Fibroblast of villous mesenchyme (primary cell): ENCODE measurements at regions not wholly inside any gene's neighbourhood (a gene's known extent, or its start where the extent isn't known, plus 50 kb on each side); places are given as distances from the start of the nearest gene placed in this dataset.
"Not testable (repeated sequence)": the region's sequence is repeated elsewhere in the genome, so short reads cannot be mapped to it uniquely, and the experiment has no call there.

Source experiments
- DNase-seq: peaks from one replicate; pipeline ENCODE4 v3.0.0-alpha.2; 2010; ENCODE audit warnings: low read depth
- H3K4me3 ChIP-seq: 2 replicates; pipeline ENCODE4 v1.5.1; 2011; ENCODE audit warnings: low read depth, mild to moderate bottlenecking, low read length
- TF ChIP-seq, protein P1 (sequence below): IDR thresholded peaks from 2 replicates; pipeline ENCODE4 v1.5.1; 2012; ENCODE audit warnings: low read depth, mild to moderate bottlenecking, low read length; ENCODE audit not compliant: insufficient read depth

DNA sequence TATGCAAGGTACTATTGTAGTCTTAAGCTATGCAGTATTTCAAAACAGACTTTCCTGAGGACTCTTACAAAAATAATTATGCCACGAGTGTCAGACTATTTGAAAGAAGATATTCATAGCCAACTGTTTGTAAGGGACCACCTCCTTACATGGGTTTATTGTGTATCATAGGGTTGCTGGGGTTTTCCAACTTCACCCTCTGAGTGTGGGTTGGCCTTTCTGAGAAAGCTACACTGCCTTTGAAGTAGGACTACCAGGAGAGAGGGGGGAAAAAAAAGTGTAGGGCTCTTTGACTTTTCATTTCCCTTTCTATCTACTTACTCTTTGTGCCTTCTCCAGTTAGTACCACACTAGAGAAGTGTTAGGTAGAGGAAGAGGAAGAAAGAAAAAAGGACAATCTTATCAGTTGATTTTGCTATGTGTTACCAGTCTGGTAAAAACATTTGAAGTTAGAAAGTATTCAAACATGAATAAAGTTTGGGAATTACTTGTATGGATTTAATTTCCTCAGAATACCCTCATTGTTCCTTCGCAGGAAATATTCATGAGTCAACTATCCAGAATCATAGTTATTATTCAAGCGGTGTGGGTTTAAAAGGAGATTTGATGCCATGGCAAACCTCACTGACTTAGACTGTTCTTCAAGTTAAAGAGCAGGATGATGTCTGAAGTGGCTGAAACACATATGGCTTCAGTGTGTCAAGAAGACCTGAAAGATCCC, 329.3 kb upstream of the THBS1 start:
- no peak for DNase-seq
- H3K4me3 ChIP-seq = no peak overlapping the region
- TF ChIP-seq, protein P1, sequence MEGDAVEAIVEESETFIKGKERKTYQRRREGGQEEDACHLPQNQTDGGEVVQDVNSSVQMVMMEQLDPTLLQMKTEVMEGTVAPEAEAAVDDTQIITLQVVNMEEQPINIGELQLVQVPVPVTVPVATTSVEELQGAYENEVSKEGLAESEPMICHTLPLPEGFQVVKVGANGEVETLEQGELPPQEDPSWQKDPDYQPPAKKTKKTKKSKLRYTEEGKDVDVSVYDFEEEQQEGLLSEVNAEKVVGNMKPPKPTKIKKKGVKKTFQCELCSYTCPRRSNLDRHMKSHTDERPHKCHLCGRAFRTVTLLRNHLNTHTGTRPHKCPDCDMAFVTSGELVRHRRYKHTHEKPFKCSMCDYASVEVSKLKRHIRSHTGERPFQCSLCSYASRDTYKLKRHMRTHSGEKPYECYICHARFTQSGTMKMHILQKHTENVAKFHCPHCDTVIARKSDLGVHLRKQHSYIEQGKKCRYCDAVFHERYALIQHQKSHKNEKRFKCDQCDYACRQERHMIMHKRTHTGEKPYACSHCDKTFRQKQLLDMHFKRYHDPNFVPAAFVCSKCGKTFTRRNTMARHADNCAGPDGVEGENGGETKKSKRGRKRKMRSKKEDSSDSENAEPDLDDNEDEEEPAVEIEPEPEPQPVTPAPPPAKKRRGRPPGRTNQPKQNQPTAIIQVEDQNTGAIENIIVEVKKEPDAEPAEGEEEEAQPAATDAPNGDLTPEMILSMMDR = no peak

DNA sequence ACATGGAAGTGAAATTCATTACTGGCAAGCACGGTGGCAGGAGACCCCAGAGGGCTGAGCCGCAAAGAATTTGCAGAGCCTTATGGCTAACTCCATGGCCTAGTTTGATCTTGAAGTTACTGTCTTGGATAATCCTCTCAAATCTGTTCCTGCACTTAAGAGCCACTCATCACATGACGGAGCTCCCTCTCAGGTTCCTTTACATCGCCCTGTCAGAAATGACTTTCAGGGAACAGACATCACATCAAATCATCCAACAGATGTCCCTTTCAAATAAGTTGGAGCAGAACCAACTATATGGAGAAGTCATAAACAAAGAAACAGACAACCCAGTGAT, 328.8 kb upstream of the THBS1 start:
- DNase-seq = no peak
- TF ChIP-seq, protein P1 = no peak
- H3K4me3 ChIP-seq = no peak overlapping the region

DNA sequence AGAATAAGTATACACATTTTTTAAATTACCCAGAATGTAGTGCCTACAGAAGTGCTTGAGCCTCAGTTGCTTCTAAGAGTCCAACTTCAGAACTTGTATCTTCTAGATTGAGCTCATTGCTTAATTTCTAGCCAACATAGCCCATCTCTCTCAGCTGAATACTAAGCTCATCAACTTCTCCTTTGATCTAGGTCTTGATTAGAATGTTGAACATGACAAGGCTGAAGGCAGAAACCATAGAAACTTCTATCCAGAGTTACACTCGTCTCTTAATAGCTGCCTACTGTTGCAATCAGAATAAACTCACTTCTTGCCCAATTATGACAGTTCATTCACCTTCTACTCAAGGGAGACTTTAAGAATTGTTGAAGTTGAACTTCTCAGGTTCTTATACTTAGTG, 327.3 kb upstream of the THBS1 start:
- DNase-seq = no peak
- TF ChIP-seq, protein P1 = no peak
- H3K4me3 ChIP-seq = no peak overlapping the region

DNA sequence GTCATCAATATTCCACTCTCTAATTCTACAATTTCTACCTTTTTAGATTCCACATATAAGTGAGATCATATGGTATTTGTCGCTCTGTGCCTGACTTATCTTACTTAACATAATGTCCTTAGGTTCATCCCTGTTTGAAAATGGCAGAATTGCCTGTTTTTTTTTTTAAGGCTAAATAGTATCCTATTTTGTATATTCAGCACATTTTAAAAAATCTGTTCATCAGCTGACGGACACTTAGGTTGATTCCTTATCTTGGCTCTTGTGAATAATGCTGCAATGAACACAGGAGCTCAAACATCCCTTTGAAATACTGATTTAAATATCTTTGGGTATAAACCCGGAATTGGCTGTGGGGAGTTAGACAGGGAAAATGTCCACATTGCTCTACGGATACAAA, 326.7 kb upstream of the THBS1 start:
- no peak for DNase-seq
- no peak overlapping the region for H3K4me3 ChIP-seq
- TF ChIP-seq, protein P1 = no peak

DNA sequence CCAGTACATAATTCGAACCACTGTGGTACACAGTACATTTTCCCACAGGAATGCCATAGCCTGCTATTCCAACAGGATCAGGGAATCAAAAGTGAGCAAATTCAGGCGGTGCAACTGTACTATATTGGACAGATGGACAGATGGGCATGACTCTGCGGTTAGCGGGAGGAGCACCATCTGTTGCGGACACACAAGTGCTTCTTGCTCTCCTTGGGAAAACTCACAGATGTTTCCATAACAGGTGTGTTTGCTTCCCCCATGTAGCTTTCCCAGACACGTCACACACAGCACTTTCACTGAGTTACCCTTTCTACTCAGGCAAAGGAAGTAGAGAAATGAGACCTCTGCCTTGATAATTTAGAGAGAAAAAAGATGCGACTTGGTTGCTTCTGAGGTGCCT, 325.1 kb upstream of the THBS1 start:
- H3K4me3 ChIP-seq = no peak overlapping the region
- TF ChIP-seq, protein P1 = no peak
- no peak for DNase-seq

DNA sequence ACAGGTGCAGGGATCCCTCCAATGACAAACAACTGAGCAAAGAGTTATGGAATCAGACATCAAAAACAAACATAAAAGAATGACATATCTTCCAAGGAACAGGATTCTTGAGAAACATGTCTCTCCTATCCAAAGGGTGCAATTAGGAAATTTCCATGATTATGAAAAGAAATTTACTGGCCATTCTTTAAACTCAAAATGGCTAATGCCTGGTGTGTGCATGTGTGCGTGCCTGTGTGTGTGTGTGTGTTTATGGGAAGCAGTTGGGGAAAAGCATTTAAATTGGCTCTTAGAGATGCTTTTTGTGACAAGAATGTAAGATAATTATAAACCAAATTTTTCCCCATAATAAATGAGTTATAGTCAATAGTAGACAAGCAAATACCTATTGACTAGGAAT, 320.5 kb upstream of the THBS1 start:
- no peak for DNase-seq
- TF ChIP-seq, protein P1 = no peak
- H3K4me3 ChIP-seq = no peak overlapping the region

DNA sequence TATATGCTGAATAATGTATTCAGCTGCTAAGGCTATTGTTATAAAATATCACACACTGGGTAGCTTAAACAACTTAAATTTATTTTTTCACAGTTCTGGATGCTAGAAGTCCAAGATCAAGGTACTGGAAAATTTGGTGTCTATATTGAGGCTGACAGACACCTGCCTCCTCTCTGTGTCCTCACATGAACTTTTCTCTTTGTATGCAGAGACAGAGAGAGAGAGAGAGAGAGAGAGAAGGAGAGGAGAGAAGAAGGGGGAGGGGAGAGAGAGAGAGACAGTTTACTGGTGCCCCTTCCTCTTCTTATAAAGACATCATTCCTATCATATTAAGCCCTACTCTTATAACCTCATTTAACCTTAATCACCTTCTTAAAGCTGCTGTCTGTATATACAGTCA, 320.1 kb upstream of the THBS1 start:
- TF ChIP-seq, protein P1 = no peak
- no peak overlapping the region for H3K4me3 ChIP-seq
- DNase-seq = no peak

DNA sequence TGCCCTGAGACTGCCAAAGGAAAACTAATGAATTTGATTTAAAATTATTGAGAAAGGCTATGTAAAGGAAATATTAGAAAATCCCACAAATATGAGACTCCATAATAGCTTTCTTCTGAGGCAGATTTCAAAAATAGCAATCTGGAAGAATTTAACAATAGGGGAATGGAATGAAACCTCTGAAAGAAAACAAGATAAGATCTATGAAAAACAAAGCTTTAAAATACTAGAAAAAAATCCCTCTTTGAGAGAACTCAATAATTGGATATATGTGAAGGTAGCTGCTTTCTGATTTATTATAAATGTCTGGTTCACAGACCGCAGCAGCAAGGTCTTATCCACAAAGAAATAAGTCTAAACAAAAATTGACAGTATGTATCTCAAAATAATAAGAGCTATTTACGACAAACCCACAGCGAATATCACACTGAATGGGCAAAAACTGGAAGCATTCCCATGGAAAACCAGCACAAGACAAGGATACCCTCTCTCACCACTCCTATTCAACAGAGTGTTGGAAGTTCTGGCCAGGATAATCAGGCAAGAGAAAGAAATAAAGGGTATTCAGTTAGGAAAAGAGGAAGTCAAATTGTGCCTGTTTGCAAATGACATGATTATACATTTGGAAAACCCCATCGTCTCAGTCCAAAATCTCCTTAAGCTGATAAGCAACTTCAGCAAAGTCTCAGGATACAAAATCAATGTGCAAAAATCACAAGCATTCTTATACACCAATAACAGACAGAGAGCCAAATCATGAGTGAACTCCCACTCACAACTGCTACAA, 319.3 kb upstream of the THBS1 start:
- DNase-seq, H3K4me3 ChIP-seq: not testable (repeated sequence)

DNA sequence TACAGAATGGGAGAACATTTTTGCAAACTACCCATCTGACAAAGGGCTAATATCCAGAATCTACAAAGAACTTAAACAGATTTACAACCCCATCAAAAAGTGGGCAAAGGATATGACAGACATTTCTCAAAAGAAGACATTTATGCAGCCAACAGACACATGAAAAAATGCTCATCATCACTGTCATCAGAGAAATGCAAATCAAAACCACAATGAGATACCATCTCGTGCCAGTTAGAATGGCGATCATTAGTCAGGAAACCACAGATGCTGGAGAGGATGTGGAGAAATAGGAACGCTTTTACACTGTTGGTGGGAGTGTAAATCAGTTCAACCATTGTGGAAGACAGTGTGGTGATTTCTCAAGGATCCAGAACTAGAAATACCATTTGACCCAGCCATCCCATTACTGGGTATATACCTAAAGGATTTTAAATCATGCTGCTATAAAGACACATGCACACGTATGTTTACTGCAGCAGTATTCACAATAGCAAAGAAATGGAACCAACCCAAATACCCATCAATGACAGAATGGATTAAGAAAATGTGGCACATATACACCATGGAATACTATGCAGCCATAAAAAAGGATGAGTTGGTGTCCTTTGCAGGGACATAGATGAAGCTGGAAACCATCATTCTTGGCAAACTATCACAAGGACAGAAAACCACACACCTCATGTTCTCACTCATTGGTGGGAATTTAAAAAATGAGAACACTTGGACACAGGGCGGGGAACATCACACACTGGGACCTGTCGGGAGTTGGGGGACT, 317.7 kb upstream of the THBS1 start:
- H3K4me3 ChIP-seq, DNase-seq: not testable (repeated sequence)
